Prostate gland (tissue), 2 donors: ENCODE measurements at regions not wholly inside any gene's neighbourhood (a gene's known extent, or its start where the extent isn't known, plus 50 kb on each side); places are given as distances from the start of the nearest gene placed in this dataset.
"Not testable (repeated sequence)": the region's sequence is repeated elsewhere in the genome, so short reads cannot be mapped to it uniquely, and the experiment has no call there.

Experiments
- POLR2A ChIP-seq: fragments of 450-650 bp; IDR thresholded peaks from one replicate; pipeline ENCODE4 v1.6.1; 2016; ENCODE audit warnings: antibody characterized with exemption, mild to moderate bottlenecking
- TF ChIP-seq, protein P1 (sequence below), 4 experiments: fragments of 200-600 bp in 2 of 4; fragments of 450-650 bp in 2 of 4; sonication (generic) in 2 of 4; IDR thresholded peaks; 1 replicate in 3 of 4; 2 replicates in 1 of 4; pipeline ENCODE4 v1.5.1; 2016 to 2019; ENCODE audit warnings: antibody characterized with exemption in 4 of 4, mild to moderate bottlenecking in 2 of 4, moderate library complexity in 2 of 4

DNA sequence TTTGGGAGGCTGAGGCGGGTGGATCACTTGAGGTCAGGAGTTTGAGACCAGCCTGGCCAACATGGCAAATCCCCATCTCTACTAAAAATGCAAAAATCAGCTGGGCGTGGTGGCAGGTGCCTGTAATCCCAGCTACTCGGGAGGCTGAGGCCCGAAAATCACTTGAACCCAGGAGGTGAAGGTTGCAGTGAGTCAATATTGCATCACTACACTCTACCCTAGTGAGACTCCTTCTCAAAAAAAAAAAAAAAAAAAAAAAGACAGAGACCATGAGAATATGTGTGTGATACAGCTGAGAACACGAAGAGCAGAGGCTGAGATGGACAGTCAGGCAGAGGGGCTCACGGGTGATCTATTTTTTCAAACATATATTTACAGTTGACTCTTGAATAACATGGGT, 152.5 kb upstream of the TNRC6C start:
- TF ChIP-seq POLR2A: not testable (repeated sequence)
- TF ChIP-seq, protein P1, sequence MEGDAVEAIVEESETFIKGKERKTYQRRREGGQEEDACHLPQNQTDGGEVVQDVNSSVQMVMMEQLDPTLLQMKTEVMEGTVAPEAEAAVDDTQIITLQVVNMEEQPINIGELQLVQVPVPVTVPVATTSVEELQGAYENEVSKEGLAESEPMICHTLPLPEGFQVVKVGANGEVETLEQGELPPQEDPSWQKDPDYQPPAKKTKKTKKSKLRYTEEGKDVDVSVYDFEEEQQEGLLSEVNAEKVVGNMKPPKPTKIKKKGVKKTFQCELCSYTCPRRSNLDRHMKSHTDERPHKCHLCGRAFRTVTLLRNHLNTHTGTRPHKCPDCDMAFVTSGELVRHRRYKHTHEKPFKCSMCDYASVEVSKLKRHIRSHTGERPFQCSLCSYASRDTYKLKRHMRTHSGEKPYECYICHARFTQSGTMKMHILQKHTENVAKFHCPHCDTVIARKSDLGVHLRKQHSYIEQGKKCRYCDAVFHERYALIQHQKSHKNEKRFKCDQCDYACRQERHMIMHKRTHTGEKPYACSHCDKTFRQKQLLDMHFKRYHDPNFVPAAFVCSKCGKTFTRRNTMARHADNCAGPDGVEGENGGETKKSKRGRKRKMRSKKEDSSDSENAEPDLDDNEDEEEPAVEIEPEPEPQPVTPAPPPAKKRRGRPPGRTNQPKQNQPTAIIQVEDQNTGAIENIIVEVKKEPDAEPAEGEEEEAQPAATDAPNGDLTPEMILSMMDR (IDR thresholded peaks at IDR 0.05): not testable (repeated sequence)
